ENCODE measurements at regions not wholly inside any gene's neighbourhood (a gene's known extent, or its start where the extent isn't known, plus 50 kb on each side); places are given as distances from the start of the nearest gene placed in this dataset.
A peak's percentile ranks its signal among the peaks of the same experiment; 100 is the strongest.

GRCh38 chr9:1845425-1845824 lies 169.7 kb upstream of the SMARCA2 start:
- no peaks in the 10 kb centered on the region for H3K4me1 ChIP-seq
- no peaks in the 10 kb centered on the region for H3K36me3 ChIP-seq
- DNase-seq: no peak
- no peak overlapping the region for H3K4me3 ChIP-seq
- no peaks in the 10 kb centered on the region for H3K9me3 ChIP-seq
- H3K27me3 ChIP-seq: no peaks in the 10 kb centered on the region
- no peak overlapping the region for H3K27ac ChIP-seq
- TF ChIP-seq CTCF (IDR thresholded peaks at IDR 0.05) (no peak), POLR2A (IDR thresholded peaks at IDR 0.05) (no peak)

- DNase-seq: no peak
- Histone ChIP-seq H3K36me3 (no peaks in the 10 kb centered on the region), H3K27ac (no peak overlapping the region), H3K27me3 (no peaks in the 10 kb centered on the region), H3K9me3 (peaks cover 0 to 3% (median 0%) of the 10 kb centered on the region in 4 donors), H3K4me1 (no peaks in the 10 kb centered on the region), H3K4me3 (no peak overlapping the region)
- TF ChIP-seq POLR2A (IDR thresholded peaks at IDR 0.05) (no peak), CTCF (IDR thresholded peaks at IDR 0.05) (no peak)
Observed at GRCh38 chr9:1855726-1856125, 159.4 kb upstream of the SMARCA2 start.

GRCh38 chr9:1857808-1858207 lies 157.3 kb upstream of the SMARCA2 start:
- Histone ChIP-seq H3K4me3 (no peak overlapping the region), H3K27ac (no peak overlapping the region), H3K36me3 (no peaks in the 10 kb centered on the region), H3K4me1 (no peaks in the 10 kb centered on the region), H3K9me3 (peaks cover 0 to 3% (median 0%) of the 10 kb centered on the region in 4 donors), H3K27me3 (no peaks in the 10 kb centered on the region)
- TF ChIP-seq POLR2A (IDR thresholded peaks at IDR 0.05): no peak
- TF ChIP-seq CTCF (IDR thresholded peaks at IDR 0.05): no peak
- no peak for DNase-seq

GRCh38 chr9:1869843-1870242 lies 145.3 kb upstream of the SMARCA2 start:
- Histone ChIP-seq H3K27ac (no peak overlapping the region), H3K36me3 (no peaks in the 10 kb centered on the region), H3K9me3 (no peaks in the 10 kb centered on the region), H3K4me1 (no peaks in the 10 kb centered on the region), H3K4me3 (no peak overlapping the region), H3K27me3 (no peaks in the 10 kb centered on the region)
- DNase-seq: no peak
- TF ChIP-seq CTCF (IDR thresholded peaks at IDR 0.05) (peak in 3 of 6 experiments; percentile 9 to 27 (median 9)), POLR2A (IDR thresholded peaks at IDR 0.05) (no peak)

GRCh38 chr9:1870915-1871314 lies 144.2 kb upstream of the SMARCA2 start:
- Histone ChIP-seq H3K36me3 (no peaks in the 10 kb centered on the region), H3K9me3 (no peaks in the 10 kb centered on the region), H3K27me3 (no peaks in the 10 kb centered on the region), H3K4me1 (no peaks in the 10 kb centered on the region), H3K27ac (no peak overlapping the region), H3K4me3 (no peak overlapping the region)
- no peak for DNase-seq
- TF ChIP-seq POLR2A (IDR thresholded peaks at IDR 0.05) (no peak), CTCF (IDR thresholded peaks at IDR 0.05) (no peak)

All from Peyer's patch (tissue), 4 donors.